ENCODE measurements at regions not wholly inside any gene's neighbourhood (a gene's known extent, or its start where the extent isn't known, plus 50 kb on each side); places are given as distances from the start of the nearest gene placed in this dataset.

GRCh38 chr10:104563548-104563947 lies 77.5 kb upstream of the SORCS3 start:
- Histone ChIP-seq H4K20me1 (replicated peaks in 1 of 2; ENCODE audit: control insufficient read depth in 1 of 2, insufficient read depth in 2 of 2, low read length in 2 of 2) (no peaks in the 10 kb centered on the region), H2BK15ac (ENCODE audit: low read length) (no peak overlapping the region), H3K14ac (ENCODE audit: insufficient read length) (no peak overlapping the region), H2BK12ac (ENCODE audit: low read depth, low read length) (no peak overlapping the region), H3K79me2 (ENCODE audit: control insufficient read depth in 1 of 2, insufficient read depth in 2 of 2, low read length in 2 of 2) (no peaks in the 10 kb centered on the region), H2AFZ (ENCODE audit: low read length) (no peak overlapping the region), H3K79me1 (ENCODE audit: low read depth, low read length) (no peaks in the 10 kb centered on the region), H3K27ac (ENCODE audit: low read depth, low read length) (no peak overlapping the region), H3K18ac (ENCODE audit: extremely low read depth, low read length) (no peak overlapping the region), H4K5ac (ENCODE audit: insufficient read length, low read depth, low read length) (no peak overlapping the region), H2BK120ac (replicated peaks; ENCODE audit: low read depth, low read length) (no peak overlapping the region), H3K36me3 (ENCODE audit: control insufficient read depth in 2 of 4, insufficient read depth in 4 of 4, low read length in 3 of 4) (no peaks in the 10 kb centered on the region), H3K4me3 (ENCODE audit: extremely low read depth in 1 of 4, insufficient read depth in 2 of 4, low read depth in 3 of 4, low read length in 4 of 4) (no peak overlapping the region), H2BK20ac (ENCODE audit: low read length) (no peak overlapping the region), H3K9ac (replicated peaks in 1 of 4; ENCODE audit: extremely low read depth in 1 of 4, low read depth in 3 of 4, low read length in 3 of 4) (no peak overlapping the region), H3K27me3 (replicated peaks in 1 of 4; ENCODE audit: control insufficient read depth in 3 of 4, extremely low read depth in 1 of 4, insufficient read depth in 3 of 4, low read length in 3 of 4) (no peaks in the 10 kb centered on the region), H3K4me2 (ENCODE audit: insufficient read depth in 1 of 2, low read depth in 2 of 2, low read length in 2 of 2) (no peak overlapping the region), H3K23me2 (ENCODE audit: low read depth, low read length) (no peaks in the 10 kb centered on the region), H3K4me1 (replicated peaks in 1 of 4; ENCODE audit: control insufficient read depth in 3 of 4, insufficient read depth in 4 of 4, low read length in 3 of 4) (no peaks in the 10 kb centered on the region), H3K4ac (replicated peaks; ENCODE audit: insufficient read length, low read depth, low read length) (no peak overlapping the region), H4K8ac (ENCODE audit: extremely low read depth, insufficient read depth, low read length) (no peak overlapping the region), H3K56ac (replicated peaks; ENCODE audit: insufficient read length, low read depth, low read length) (no peak overlapping the region), H3K23ac (ENCODE audit: insufficient read length) (no peak overlapping the region), H4K91ac (replicated peaks; ENCODE audit: insufficient read length, low read length) (no peak overlapping the region), H2BK5ac (ENCODE audit: low read depth, low read length) (no peak overlapping the region), H3K9me3 (ENCODE audit: insufficient read depth in 2 of 2, low read depth in 1 of 2, low read length in 1 of 2) (no peaks in the 10 kb centered on the region; a peak in 1 of 4 replicates), H2AK5ac (ENCODE audit: low read depth, low read length) (no peak overlapping the region)
- no peak for DNase-seq (ENCODE audit: low read depth in 1 of 2, low spot score in 2 of 2)
- FAIRE-seq: no peak
- ChIA-PET CTCF (ENCODE audit: partially characterized antibody) (interaction anchor here (0.9 to 3.5 kb wide), 3 partner anchors 8 to 17 kb away, joined by 3 to 11 read pairs (median 4); no protein-coding TSS in a partner anchor), POLR2A (ENCODE audit: partially characterized antibody) (interaction anchor here (1.5 kb wide), 1 partner anchor 14 kb away, joined by 4 read pairs; no protein-coding TSS in a partner anchor)
- TF ChIP-seq SIRT6 (IDR thresholded peaks at IDR 0.05; ENCODE audit: low read length) (no peak), HDAC6 (IDR thresholded peaks at IDR 0.05; ENCODE audit: low read depth, low read length) (no peak), SIN3A (conservative IDR thresholded peaks at IDR 0.05 in 1 of 2, IDR thresholded peaks at IDR 0.05 in 1 of 2; ENCODE audit: low read depth in 1 of 2, low read length in 2 of 2) (no peak), TAF1 (IDR thresholded peaks at IDR 0.05; ENCODE audit: low read depth, low read length) (no peak), CEBPB (IDR thresholded peaks at IDR 0.05; ENCODE audit: low read depth, low read length) (no peak), TCF12 (IDR thresholded peaks at IDR 0.05; ENCODE audit: low read depth, low read length) (no peak)
